Epithelial cell of proximal tubule (primary cell): ENCODE measurements at regions not wholly inside any gene's neighbourhood (a gene's known extent, or its start where the extent isn't known, plus 50 kb on each side); places are given as distances from the start of the nearest gene placed in this dataset.
A peak's percentile ranks its signal among the peaks of the same experiment; 100 is the strongest.

Experiments used
- DNase-seq: peaks from one replicate; pipeline ENCODE4 v3.0.0-alpha.2; 2011; ENCODE audit warnings: low read depth
- H3K4me3 ChIP-seq: 2 replicates; pipeline ENCODE4 v1.5.1; 2011; ENCODE audit warnings: low read depth, mild to moderate bottlenecking, low read length
- CTCF ChIP-seq: conservative IDR thresholded peaks from 2 replicates; pipeline ENCODE4 v1.5.1; 2012; ENCODE audit warnings: low read depth, mild to moderate bottlenecking, low read length

DNA sequence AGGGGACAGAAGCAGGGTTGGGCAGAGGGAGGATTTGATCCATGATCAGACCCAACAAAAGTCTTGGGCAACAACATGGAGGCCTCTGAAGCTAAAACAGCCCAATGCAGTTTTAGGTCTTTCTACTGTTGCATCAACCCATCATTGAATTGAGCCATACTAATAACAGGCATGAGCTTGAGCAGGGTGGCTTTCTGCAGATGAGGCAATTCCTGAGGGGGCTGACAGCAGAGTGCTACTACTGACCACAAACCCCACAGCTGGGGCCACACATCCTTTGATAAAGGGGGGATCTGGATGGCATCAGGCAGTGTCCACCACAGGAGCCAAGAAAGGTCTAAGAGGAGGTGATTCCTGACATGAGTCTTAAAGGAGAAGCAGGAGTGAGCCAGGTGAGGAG is 517.0 kb upstream of the PPP2R3A start:
- H3K4me3 ChIP-seq: no peak overlapping the region
- no peak for TF ChIP-seq CTCF
- no peak for DNase-seq

DNA sequence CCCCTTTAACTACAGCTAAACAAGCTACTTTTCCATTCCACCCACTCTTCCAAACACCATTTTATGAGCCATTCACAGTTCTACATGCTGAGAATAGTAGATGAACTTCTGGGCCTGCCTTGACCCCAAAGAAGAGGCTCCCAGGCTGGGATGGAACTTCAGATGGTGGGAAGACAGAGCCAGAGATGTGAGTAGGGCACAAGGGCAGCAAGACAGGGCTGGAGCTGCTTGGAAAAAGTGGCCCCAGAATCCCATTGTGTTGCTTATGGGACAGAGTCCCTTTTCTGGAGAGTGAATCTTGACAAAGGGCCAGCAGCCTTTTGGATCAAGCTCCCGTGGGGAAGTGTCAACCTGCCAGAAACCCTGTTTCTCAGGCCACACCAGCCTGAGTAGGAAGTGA is 516.5 kb upstream of the PPP2R3A start:
- no peak for TF ChIP-seq CTCF
- no peak overlapping the region for H3K4me3 ChIP-seq
- no peak for DNase-seq

GRCh38 chr3:135451037-135451785 is 514.3 kb upstream of the PPP2R3A start:
- no peak for DNase-seq
- H3K4me3 ChIP-seq: no peak overlapping the region
- no peak for TF ChIP-seq CTCF

GRCh38 chr3:135452881-135453280 is 512.6 kb upstream of the PPP2R3A start:
- H3K4me3 ChIP-seq: no peak overlapping the region
- no peak for TF ChIP-seq CTCF
- DNase-seq: no peak

GRCh38 chr3:135453326-135453725 is 512.2 kb upstream of the PPP2R3A start:
- no peak for DNase-seq
- H3K4me3 ChIP-seq: no peak overlapping the region
- TF ChIP-seq CTCF: no peak

DNA sequence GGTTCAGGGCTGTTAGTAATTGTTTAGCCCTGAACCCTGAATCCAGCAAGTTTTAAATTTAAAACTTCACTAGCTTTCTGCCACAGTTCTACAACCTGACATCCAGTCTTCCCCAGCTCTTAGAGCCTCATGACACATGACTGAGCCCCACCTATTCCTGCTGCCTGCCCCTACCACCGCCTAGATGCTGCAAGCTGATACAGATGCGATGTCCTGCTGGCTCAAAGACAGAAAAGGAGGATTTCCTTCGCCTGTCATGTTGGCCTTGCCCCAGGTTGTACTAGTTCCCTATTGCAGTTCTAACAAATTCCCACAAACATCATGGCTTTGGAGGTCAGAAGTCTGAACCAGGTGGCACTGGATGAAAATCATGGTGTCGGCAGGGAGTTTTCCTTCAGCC is 510.6 kb upstream of the PPP2R3A start:
- TF ChIP-seq CTCF: no peak

DNA sequence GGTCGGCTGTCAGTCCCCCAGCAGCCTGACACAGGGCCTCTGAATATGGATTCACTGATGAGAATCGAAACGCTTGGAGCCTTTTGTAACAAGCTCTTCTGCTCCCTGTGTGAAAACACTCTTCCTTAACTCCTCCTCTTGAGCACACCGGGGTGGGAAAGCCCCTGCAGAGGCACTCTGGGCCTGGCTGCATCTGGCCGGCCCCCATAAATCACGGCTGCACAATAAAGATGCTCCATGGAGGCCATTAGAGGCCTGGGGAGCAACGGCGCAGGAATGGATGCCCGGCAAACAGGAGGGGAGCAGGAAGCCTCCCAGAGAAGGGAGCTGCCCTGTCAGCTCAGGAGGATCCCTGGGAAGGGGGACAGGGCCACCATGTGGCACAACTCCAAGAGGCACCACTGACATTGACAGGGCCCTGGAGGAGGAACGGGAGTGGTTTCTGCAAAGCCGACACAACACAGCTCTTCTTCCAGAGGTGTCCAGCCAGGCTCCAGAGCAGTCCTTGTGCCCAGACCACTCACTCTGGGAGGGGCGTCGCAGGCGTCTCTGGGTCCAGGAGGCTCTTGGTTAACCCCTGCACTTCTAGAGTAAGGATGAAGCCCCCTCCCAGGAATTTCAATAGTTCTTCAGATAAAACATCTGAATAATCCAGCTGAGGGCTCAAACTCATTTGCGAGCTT is 509.3 kb upstream of the PPP2R3A start:
- DNase-seq: no peak
- TF ChIP-seq CTCF: peak; percentile 18
- no peak overlapping the region for H3K4me3 ChIP-seq

More for the DNA sequence above, 510.6 kb upstream of the PPP2R3A start:
- no peak overlapping the region for H3K4me3 ChIP-seq
- no peak for DNase-seq
